Tibial artery (tissue), 4 donors: ENCODE measurements at regions not wholly inside any gene's neighbourhood (a gene's known extent, or its start where the extent isn't known, plus 50 kb on each side); places are given as distances from the start of the nearest gene placed in this dataset.

Experiments
- DNase-seq, 2 donors: peaks; one replicate each; pipeline ENCODE4 v3.0.0-alpha.2; 2019
- H3K27ac ChIP-seq, 2 donors: fragments of 200-600 bp; sonication (generic) in 1 of 2; 1 replicate in 1 of 2; 2 replicates in 1 of 2; pipeline ENCODE4 v1.5.1; 2018 to 2019; ENCODE audit warnings: mild to moderate bottlenecking in 1 of 2
- H3K27me3 ChIP-seq, 2 donors: fragments of 200-600 bp; sonication (generic) in 1 of 2; one replicate each; pipeline versions ENCODE4 v1.5.1 to v1.6.0; 2016 to 2019
- H3K36me3 ChIP-seq, 3 donors: fragments of 200-600 bp; sonication (generic) in 2 of 3; one replicate each; pipeline ENCODE4 v1.5.1; 2016 to 2019; ENCODE audit warnings: mild to moderate bottlenecking in 2 of 3
- H3K4me1 ChIP-seq, 4 donors: fragments of 200-600 bp; sonication (generic) in 2 of 4; 1 replicate in 3 of 4; 2 replicates in 1 of 4; pipeline ENCODE4 v1.5.1; 2016 to 2019
- H3K4me3 ChIP-seq, 2 donors: fragments of 200-600 bp; sonication (generic) in 1 of 2; 1 replicate in 1 of 2; 2 replicates in 1 of 2; pipeline ENCODE4 v1.5.1; 2018 to 2019; ENCODE audit warnings: mild to moderate bottlenecking in 2 of 2
- H3K9me3 ChIP-seq, 3 donors: fragments of 200-600 bp; sonication (generic) in 1 of 3; one replicate each; pipeline ENCODE4 v1.5.1; 2016 to 2019
- intact Hi-C: fragments of 100-400 bp; cut with DNase I; formaldehyde crosslinking; loops from one replicate; pipeline ENCODE4 v1.15.0; 2023; ENCODE audit warnings: low total_unique reads
- TF ChIP-seq, protein P1 (sequence below), 2 experiments: fragments of 200-600 bp in 1 of 2; fragments of 450-650 bp in 1 of 2; IDR thresholded peaks; one replicate each; pipeline ENCODE4 v1.5.1; 2017 to 2019; ENCODE audit warnings: antibody characterized with exemption in 2 of 2, mild to moderate bottlenecking in 1 of 2, moderate library complexity in 1 of 2

DNA sequence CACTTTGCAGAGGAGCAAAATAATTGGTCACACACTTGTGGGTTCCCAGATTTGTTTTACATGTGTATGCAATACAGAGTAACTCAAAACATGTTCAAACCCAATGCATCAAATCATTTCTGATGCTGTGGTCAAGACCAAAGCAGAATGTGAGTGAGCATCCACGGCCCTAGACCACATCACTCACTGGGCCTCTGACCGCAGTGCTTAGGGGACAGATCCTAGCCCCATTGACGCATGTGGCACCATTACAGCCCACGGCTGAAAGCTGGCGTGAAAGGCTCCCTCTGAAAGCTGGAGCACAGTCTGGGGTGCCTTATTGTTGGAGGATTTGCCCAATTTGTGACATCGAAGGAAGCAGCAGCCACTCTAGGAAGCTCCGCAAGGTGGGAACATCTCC, 498.8 kb upstream of the TCF4 start:
- intact Hi-C loops = no loop called here
- H3K27me3 ChIP-seq = no peaks in the 10 kb centered on the region
- no peaks in the 10 kb centered on the region for H3K36me3 ChIP-seq
- TF ChIP-seq, protein P1, sequence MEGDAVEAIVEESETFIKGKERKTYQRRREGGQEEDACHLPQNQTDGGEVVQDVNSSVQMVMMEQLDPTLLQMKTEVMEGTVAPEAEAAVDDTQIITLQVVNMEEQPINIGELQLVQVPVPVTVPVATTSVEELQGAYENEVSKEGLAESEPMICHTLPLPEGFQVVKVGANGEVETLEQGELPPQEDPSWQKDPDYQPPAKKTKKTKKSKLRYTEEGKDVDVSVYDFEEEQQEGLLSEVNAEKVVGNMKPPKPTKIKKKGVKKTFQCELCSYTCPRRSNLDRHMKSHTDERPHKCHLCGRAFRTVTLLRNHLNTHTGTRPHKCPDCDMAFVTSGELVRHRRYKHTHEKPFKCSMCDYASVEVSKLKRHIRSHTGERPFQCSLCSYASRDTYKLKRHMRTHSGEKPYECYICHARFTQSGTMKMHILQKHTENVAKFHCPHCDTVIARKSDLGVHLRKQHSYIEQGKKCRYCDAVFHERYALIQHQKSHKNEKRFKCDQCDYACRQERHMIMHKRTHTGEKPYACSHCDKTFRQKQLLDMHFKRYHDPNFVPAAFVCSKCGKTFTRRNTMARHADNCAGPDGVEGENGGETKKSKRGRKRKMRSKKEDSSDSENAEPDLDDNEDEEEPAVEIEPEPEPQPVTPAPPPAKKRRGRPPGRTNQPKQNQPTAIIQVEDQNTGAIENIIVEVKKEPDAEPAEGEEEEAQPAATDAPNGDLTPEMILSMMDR (IDR thresholded peaks at IDR 0.05) = no peak
- H3K27ac ChIP-seq = no peak overlapping the region
- H3K9me3 ChIP-seq = no peaks in the 10 kb centered on the region
- H3K4me3 ChIP-seq = no peak overlapping the region
- no peak for DNase-seq
- peaks cover 0 to 3% (median 0%) of the 10 kb centered on the region in 4 donors for H3K4me1 ChIP-seq

- TF ChIP-seq, protein P1 (IDR thresholded peaks at IDR 0.05) = no peak
- no peaks in the 10 kb centered on the region for H3K36me3 ChIP-seq
- H3K9me3 ChIP-seq = no peaks in the 10 kb centered on the region
- intact Hi-C loops = no loop called here
- no peak overlapping the region for H3K27ac ChIP-seq
- H3K4me3 ChIP-seq = no peak overlapping the region
- no peak for DNase-seq
- H3K4me1 ChIP-seq = peaks cover 0 to 3% (median 0%) of the 10 kb centered on the region in 4 donors
- H3K27me3 ChIP-seq = no peaks in the 10 kb centered on the region
Measured at GRCh38 chr18:56086176-56086575, 498.2 kb upstream of the TCF4 start.

DNA sequence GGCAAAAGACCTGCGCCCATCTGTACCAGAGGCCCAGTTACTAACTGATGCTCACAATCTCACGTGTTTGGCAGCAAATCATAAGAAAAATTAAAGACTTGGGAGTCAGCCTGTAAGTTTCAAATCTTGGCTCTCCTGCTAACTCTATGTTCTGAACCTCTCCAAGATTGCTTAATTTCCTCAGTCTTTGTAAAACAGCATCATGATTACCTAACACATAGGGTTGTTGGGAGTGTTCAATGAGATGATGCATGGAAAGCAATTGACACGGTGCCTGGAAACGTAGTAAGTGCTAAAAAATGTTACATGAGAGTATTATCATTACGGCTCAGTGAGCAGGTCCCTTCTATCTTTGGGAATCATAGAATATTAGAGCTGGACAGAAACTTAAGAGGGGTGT, 497.6 kb upstream of the TCF4 start:
- no peak overlapping the region for H3K4me3 ChIP-seq
- TF ChIP-seq, protein P1 (IDR thresholded peaks at IDR 0.05) = no peak
- no peaks in the 10 kb centered on the region for H3K27me3 ChIP-seq
- DNase-seq = peak in 1 of 2 donors; percentile 56
- H3K36me3 ChIP-seq = no peaks in the 10 kb centered on the region
- H3K27ac ChIP-seq = no peak overlapping the region
- peaks cover 0 to 3% (median 0%) of the 10 kb centered on the region in 4 donors for H3K4me1 ChIP-seq
- no peaks in the 10 kb centered on the region for H3K9me3 ChIP-seq
- intact Hi-C loops = no loop called here

DNA sequence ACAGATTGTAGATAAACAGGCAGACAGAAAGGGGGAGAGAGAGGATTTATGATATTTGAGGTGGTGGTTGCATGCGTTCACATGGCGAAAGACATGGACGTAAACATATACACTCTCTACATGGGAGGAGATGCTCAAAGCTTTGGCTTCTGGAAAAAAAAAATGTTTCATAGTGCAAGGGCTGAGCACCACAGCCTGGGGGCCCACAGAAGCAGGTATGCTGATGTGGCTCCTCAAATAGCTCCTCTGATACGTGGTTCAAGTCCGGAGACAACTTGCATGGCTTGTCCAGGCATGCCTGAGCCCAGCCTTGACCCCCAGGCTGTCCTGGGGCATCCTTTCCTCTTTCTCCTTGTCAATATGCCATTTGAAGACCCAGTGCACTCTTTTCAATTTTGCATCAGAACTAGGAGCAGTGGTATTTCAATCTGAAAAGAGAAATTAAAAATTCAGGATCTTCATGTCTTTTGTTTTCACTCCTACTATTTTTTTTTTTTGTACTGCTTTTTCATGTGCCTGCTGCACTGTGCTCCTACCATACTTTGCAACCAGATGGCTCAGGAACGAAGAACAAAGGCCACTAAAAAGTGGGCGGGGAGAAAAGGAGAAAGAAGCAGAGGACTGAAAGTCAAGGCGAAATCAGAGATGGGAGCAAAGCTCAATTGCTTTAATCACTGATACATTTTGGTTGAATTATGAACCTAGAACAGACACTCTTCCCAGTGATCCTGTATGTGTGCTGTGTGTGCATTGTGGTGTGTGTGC, 495.7 kb upstream of the TCF4 start:
- intact Hi-C loops = no loop called here
- Histone ChIP-seq H3K27me3 (no peaks in the 10 kb centered on the region), H3K4me1 (peaks cover 0 to 3% (median 0%) of the 10 kb centered on the region in 4 donors), H3K9me3 (no peaks in the 10 kb centered on the region), H3K4me3 (no peak overlapping the region), H3K36me3 (no peaks in the 10 kb centered on the region), H3K27ac (no peak overlapping the region)
- DNase-seq = no peak
- TF ChIP-seq, protein P1 (IDR thresholded peaks at IDR 0.05) = no peak

DNA sequence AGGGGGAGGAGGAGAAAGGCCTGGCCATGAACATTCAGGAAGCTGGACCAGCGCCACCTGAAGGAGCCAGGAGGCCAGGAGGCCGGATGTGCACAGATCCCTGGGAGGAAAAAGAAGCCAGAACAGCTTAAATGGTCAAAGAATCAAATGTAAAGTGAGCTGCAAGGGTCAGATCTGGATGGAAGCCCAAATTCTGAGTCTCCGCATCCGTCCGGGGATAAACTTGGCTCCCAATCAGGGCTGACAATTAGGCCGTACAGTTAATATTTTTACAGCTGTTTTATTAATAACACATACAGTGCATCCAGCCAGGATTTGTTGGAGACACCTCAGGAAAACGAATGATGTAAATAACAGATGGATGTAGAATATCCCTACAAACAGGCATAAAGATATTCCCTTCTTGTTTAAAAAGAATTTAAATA, 495.1 kb upstream of the TCF4 start:
- Histone ChIP-seq H3K27ac (no peak overlapping the region), H3K36me3 (no peaks in the 10 kb centered on the region), H3K4me1 (peaks cover 0 to 3% (median 0%) of the 10 kb centered on the region in 4 donors), H3K9me3 (no peaks in the 10 kb centered on the region), H3K27me3 (no peaks in the 10 kb centered on the region), H3K4me3 (no peak overlapping the region)
- intact Hi-C loops = no loop called here
- no peak for DNase-seq
- TF ChIP-seq, protein P1 (IDR thresholded peaks at IDR 0.05) = no peak
